OCI-LY1 (cell line): ENCODE measurements at regions not wholly inside any gene's neighbourhood (a gene's known extent, or its start where the extent isn't known, plus 50 kb on each side); places are given as distances from the start of the nearest gene placed in this dataset.

ENCODE experiments used
- H2AFZ ChIP-seq: fragments of 200-600 bp; sonication (generic), shearing (Covaris generic); 2 replicates; pipeline ENCODE4 v1.6.0; 2014; ENCODE audit warnings: antibody characterized with exemption, mild to moderate bottlenecking, low read length
- H3F3A ChIP-seq: fragments of 200-600 bp; sonication (generic), shearing (Covaris generic); 2 replicates; pipeline ENCODE4 v1.6.0; 2014; ENCODE audit warnings: mild to moderate bottlenecking, antibody characterized with exemption, low read length, moderate library complexity; ENCODE audit not compliant: insufficient read depth
- H3K27ac ChIP-seq: fragments of 200-600 bp; sonication (generic); 2 replicates; pipeline ENCODE4 v1.5.1; 2014; ENCODE audit warnings: low read length, mixed run types, mild to moderate bottlenecking, low read depth; ENCODE audit not compliant: poor library complexity, severe bottlenecking
- H3K27me3 ChIP-seq: fragments of 200-600 bp; sonication (generic); 2 replicates; pipeline ENCODE4 v1.6.0; 2014; ENCODE audit warnings: antibody characterized with exemption, mild to moderate bottlenecking, low read length, moderate library complexity; ENCODE audit not compliant: insufficient read depth
- H3K36me3 ChIP-seq: fragments of 200-600 bp; sonication (generic); 2 replicates; pipeline ENCODE4 v1.6.1; 2014; ENCODE audit warnings: mild to moderate bottlenecking, antibody characterized with exemption, low read length, moderate library complexity, mixed read lengths; ENCODE audit not compliant: insufficient read depth
- H3K4me1 ChIP-seq: fragments of 200-600 bp; sonication (generic); 2 replicates; pipeline ENCODE4 v1.5.1; 2014; ENCODE audit warnings: mild to moderate bottlenecking, low read length, moderate library complexity; ENCODE audit not compliant: insufficient read depth, severe bottlenecking
- H3K4me2 ChIP-seq: fragments of 200-600 bp; sonication (generic), shearing (Covaris generic); 2 replicates; pipeline ENCODE4 v1.6.1; 2014; ENCODE audit warnings: low read length
- H3K4me3 ChIP-seq: fragments of 200-600 bp; sonication (generic); 2 replicates; pipeline ENCODE4 v1.5.1; 2014; ENCODE audit warnings: low read length, low read depth, mild to moderate bottlenecking, mixed read lengths; ENCODE audit not compliant: poor library complexity, severe bottlenecking
- H3K79me2 ChIP-seq: fragments of 200-600 bp; shearing (Covaris generic); 2 replicates; pipeline ENCODE4 v1.6.1; 2016; ENCODE audit warnings: mixed run types, low read length, mixed read lengths; ENCODE audit not compliant: insufficient read depth
- H3K9ac ChIP-seq: fragments of 200-600 bp; sonication (generic), shearing (Covaris generic); 2 replicates; pipeline ENCODE4 v1.6.1; 2014; ENCODE audit warnings: mild to moderate bottlenecking, low read length, mixed read lengths
- H3K9me2 ChIP-seq: fragments of 200-600 bp; sonication (generic), shearing (Covaris generic); 2 replicates; pipeline ENCODE4 v1.6.1; 2014; ENCODE audit warnings: low read depth, mild to moderate bottlenecking, low read length, mixed read lengths
- H3K9me3 ChIP-seq: fragments of 200-600 bp; shearing (Covaris generic); 2 replicates; pipeline ENCODE4 v1.6.1; 2014; ENCODE audit warnings: low read length, mixed read lengths
- H4K20me1 ChIP-seq: fragments of 200-600 bp; sonication (generic), shearing (Covaris generic); 2 replicates; pipeline ENCODE4 v1.6.0; 2016; ENCODE audit warnings: mild to moderate bottlenecking, low read length; ENCODE audit not compliant: insufficient read depth
- EZH2 ChIP-seq: fragments of 200-600 bp; sonication (generic), shearing (Covaris generic); IDR thresholded peaks from 2 replicates; pipeline ENCODE4 v1.8.0; 2017; ENCODE audit warnings: borderline replicate concordance, mixed run types, mild to moderate bottlenecking, antibody characterized with exemption, low read length, moderate library complexity, mixed read lengths
- TF ChIP-seq, protein P1 (sequence below): fragments of 200-600 bp; sonication (generic), shearing (Covaris generic); IDR thresholded peaks from 2 replicates; pipeline ENCODE4 v1.5.1; 2017; ENCODE audit warnings: mild to moderate bottlenecking, antibody characterized with exemption, low read length, moderate library complexity, mixed read lengths

DNA sequence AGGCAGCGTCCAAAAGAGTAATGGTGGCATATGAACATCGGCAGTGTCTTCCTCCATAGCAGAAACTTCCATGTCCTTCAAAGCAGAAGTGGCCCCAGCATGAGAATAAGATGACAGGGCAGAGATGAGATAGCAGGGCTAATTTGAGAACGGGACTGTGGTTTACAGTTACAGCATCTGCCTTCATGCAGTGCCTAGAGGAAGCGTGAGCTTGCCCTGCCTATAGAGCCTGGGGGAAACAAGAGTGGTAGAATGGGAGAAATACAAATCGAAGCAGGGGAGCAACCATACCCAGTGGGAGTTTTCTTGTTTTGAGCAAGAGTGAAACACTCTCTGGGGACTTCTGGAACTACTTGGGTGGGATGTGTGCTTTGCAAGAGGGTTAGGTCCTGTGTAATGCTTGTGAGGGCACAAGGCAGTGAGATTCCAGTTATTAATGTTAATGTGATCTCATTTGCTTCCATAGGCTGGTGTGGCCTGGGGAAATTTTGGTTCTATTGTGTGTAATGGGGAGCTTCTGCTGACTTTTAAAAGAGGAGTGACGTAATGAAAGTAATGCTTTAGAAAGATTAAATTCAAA is 616.9 kb downstream of the ZIC1 start:
- Histone ChIP-seq H3K9ac (no peak overlapping the region), H3K27ac (no peak overlapping the region), H3K4me3 (no peak overlapping the region), H3K79me2 (no peaks in the 10 kb centered on the region), H3K4me2 (no peak overlapping the region), H4K20me1 (no peaks in the 10 kb centered on the region), H3K27me3 (no peaks in the 10 kb centered on the region), H3K9me3 (no peaks in the 10 kb centered on the region), H3K9me2 (no peaks in the 10 kb centered on the region), H3F3A (no peaks in the 10 kb centered on the region), H2AFZ (no peak overlapping the region), H3K36me3 (no peaks in the 10 kb centered on the region), H3K4me1 (no peaks in the 10 kb centered on the region)
- no peak for TF ChIP-seq EZH2
- TF ChIP-seq, protein P1, sequence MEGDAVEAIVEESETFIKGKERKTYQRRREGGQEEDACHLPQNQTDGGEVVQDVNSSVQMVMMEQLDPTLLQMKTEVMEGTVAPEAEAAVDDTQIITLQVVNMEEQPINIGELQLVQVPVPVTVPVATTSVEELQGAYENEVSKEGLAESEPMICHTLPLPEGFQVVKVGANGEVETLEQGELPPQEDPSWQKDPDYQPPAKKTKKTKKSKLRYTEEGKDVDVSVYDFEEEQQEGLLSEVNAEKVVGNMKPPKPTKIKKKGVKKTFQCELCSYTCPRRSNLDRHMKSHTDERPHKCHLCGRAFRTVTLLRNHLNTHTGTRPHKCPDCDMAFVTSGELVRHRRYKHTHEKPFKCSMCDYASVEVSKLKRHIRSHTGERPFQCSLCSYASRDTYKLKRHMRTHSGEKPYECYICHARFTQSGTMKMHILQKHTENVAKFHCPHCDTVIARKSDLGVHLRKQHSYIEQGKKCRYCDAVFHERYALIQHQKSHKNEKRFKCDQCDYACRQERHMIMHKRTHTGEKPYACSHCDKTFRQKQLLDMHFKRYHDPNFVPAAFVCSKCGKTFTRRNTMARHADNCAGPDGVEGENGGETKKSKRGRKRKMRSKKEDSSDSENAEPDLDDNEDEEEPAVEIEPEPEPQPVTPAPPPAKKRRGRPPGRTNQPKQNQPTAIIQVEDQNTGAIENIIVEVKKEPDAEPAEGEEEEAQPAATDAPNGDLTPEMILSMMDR = no peak

DNA sequence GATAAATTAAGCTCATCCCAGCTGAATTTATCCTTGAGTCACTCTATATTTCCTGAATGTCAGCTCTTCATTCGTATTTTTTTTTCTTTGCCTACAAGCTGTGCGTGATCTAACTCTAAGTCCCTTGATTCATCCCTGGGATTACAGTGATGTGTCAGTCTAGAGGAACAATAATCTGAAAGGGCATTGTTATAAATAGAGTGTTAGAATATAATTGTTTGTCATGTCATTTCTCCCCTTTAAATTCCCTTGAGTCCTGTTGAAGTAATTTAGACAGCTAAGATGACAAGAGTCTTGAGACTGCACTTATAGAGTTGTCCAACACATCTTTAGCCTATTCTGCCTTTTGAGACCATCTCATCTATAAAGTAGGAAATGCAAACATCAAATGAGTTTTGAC is 621.8 kb downstream of the ZIC1 start:
- no peaks in the 10 kb centered on the region for H3K9me3 ChIP-seq
- H3F3A ChIP-seq = no peaks in the 10 kb centered on the region
- H3K4me1 ChIP-seq = no peaks in the 10 kb centered on the region
- H2AFZ ChIP-seq = no peak overlapping the region
- H3K9me2 ChIP-seq = no peaks in the 10 kb centered on the region
- no peak overlapping the region for H3K4me3 ChIP-seq
- no peak overlapping the region for H3K9ac ChIP-seq
- H3K27me3 ChIP-seq = no peaks in the 10 kb centered on the region
- no peaks in the 10 kb centered on the region for H3K79me2 ChIP-seq
- H4K20me1 ChIP-seq = no peaks in the 10 kb centered on the region
- TF ChIP-seq, protein P1 = no peak
- TF ChIP-seq EZH2 = no peak
- no peak overlapping the region for H3K27ac ChIP-seq
- no peak overlapping the region for H3K4me2 ChIP-seq
- no peaks in the 10 kb centered on the region for H3K36me3 ChIP-seq

DNA sequence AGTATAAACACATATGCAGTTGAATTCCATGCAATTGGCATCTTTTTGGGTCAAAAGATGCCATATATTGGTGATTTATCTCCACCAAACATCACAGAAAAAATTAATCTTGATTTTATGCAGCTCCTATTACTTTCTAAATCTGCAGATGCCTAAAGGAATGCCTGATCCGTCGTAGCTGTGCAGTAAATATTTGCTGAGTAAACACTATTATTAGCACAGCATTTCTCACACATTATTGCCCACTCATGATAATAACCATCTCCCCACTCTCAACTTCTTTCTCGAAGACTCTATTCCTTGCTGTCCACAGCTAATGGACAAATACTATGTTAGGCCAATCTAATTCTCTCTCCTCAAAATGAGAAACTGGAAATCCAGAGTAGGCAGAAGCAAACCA is 625.2 kb downstream of the ZIC1 start:
- no peaks in the 10 kb centered on the region for H3K36me3 ChIP-seq
- H3K27me3 ChIP-seq = no peaks in the 10 kb centered on the region
- no peak overlapping the region for H3K4me2 ChIP-seq
- TF ChIP-seq, protein P1 = no peak
- TF ChIP-seq EZH2 = no peak
- no peak overlapping the region for H3K27ac ChIP-seq
- H3K9ac ChIP-seq = no peak overlapping the region
- no peak overlapping the region for H3K4me3 ChIP-seq
- no peak overlapping the region for H2AFZ ChIP-seq
- H3K4me1 ChIP-seq = no peaks in the 10 kb centered on the region
- no peaks in the 10 kb centered on the region for H3K79me2 ChIP-seq
- H3K9me3 ChIP-seq = no peaks in the 10 kb centered on the region
- H3K9me2 ChIP-seq = no peaks in the 10 kb centered on the region
- no peaks in the 10 kb centered on the region for H4K20me1 ChIP-seq
- no peaks in the 10 kb centered on the region for H3F3A ChIP-seq
